ENCODE measurements at regions not wholly inside any gene's neighbourhood (a gene's known extent, or its start where the extent isn't known, plus 50 kb on each side); places are given as distances from the start of the nearest gene placed in this dataset.

DNA sequence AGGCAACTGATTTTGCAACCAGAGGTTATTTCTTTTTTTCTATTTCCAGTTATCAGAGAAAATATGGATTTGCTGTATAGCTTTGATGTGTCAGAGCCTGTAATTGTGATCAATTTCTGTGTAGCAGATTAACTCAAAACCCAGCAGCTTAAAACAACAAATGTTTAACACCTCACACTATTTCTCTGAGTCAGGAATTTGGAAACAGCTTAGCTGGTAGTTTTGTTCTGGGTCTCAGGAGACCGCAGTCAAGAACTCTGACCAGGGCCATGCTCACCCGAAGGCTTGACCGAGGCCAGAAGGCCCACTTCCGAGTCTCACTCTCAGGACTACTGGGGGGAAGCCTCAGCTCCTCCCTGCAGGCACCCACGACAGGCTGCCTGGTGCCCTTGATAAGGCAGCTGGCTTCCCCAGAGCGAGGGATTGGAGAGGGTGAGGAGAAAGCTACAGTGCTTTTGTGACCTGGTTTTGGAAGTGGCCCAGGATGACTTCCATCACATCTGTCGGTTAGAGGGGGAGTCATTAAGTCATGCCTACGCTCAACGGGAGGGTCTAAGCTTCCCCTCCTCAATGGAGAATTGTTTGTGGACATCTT, 105.7 kb upstream of the SHH start:
- H3K9me3 ChIP-seq: no peaks in the 10 kb centered on the region
- TF ChIP-seq POLR2AphosphoS5 (IDR thresholded peaks at IDR 0.05) (no peak), POLR2A (IDR thresholded peaks at IDR 0.05) (no peak), EP300 (IDR thresholded peaks at IDR 0.05) (no peak)
- TF ChIP-seq, protein P1, sequence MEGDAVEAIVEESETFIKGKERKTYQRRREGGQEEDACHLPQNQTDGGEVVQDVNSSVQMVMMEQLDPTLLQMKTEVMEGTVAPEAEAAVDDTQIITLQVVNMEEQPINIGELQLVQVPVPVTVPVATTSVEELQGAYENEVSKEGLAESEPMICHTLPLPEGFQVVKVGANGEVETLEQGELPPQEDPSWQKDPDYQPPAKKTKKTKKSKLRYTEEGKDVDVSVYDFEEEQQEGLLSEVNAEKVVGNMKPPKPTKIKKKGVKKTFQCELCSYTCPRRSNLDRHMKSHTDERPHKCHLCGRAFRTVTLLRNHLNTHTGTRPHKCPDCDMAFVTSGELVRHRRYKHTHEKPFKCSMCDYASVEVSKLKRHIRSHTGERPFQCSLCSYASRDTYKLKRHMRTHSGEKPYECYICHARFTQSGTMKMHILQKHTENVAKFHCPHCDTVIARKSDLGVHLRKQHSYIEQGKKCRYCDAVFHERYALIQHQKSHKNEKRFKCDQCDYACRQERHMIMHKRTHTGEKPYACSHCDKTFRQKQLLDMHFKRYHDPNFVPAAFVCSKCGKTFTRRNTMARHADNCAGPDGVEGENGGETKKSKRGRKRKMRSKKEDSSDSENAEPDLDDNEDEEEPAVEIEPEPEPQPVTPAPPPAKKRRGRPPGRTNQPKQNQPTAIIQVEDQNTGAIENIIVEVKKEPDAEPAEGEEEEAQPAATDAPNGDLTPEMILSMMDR (IDR thresholded peaks at IDR 0.05): no peak
- no peak for ATAC-seq
- no peak overlapping the region for H3K4me3 ChIP-seq
- WGBS, 2 donors (ENCODE audit: low coverage in 1 of 2): 60% methylated on average over 3 of the region's 9 CpGs; no CpG with 5 or more reads in 1 of the 2 donors
- no peaks in the 10 kb centered on the region for H3K27me3 ChIP-seq
- H3K4me1 ChIP-seq: peaks cover 0 to 20% (median 0%) of the 10 kb centered on the region in 3 donors
- no peaks in the 10 kb centered on the region for H3K36me3 ChIP-seq
- H3K27ac ChIP-seq: no peak overlapping the region

DNA sequence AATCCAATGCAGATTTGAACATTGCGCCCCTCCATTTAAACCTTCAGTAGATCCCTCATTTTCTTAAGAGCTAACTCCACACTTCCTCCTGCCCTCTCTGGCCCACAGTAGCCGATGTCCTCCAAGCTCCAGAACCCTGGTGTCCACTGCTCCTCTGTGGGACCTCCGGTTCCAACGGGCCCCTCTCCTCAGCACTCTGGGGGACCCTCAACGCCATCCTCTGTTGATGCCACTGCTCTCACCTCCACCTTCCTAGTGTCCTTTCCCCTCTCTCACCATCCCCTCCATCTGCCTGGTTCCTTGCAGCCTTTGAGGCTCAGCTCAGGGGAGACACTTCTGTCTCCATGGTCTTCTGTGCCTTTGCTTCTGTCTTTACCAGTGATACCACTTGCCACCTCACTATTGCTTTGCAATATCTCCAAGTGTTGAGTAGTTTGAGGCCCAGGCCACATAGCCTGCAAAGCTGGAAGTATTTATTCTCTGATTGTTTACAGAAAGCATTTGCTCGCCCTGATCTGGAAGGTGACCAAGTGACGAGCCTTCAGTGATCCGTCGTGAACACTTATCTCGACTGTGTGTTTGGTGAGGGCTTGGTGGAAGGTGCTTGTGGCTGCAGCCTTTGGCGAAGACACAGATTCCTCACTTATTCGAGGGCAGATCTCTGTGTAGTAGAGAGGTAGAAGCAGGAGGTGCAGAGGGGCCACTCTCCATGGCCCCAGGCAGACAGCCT, 104.8 kb upstream of the SHH start:
- Histone ChIP-seq H3K4me1 (peaks cover 0 to 21% (median 0%) of the 10 kb centered on the region in 3 donors), H3K9me3 (peaks cover 0 to 8% (median 0%) of the 10 kb centered on the region in 3 donors), H3K36me3 (no peaks in the 10 kb centered on the region), H3K27ac (no peak overlapping the region), H3K4me3 (no peak overlapping the region), H3K27me3 (no peaks in the 10 kb centered on the region)
- ATAC-seq: no peak
- WGBS, 2 donors (ENCODE audit: low coverage in 1 of 2): 64 to 73% methylated on average over 6 to 12 of the region's 12 CpGs
- TF ChIP-seq POLR2A (IDR thresholded peaks at IDR 0.05) (no peak), EP300 (IDR thresholded peaks at IDR 0.05) (no peak), POLR2AphosphoS5 (IDR thresholded peaks at IDR 0.05) (no peak)
- TF ChIP-seq, protein P1 (IDR thresholded peaks at IDR 0.05): no peak

DNA sequence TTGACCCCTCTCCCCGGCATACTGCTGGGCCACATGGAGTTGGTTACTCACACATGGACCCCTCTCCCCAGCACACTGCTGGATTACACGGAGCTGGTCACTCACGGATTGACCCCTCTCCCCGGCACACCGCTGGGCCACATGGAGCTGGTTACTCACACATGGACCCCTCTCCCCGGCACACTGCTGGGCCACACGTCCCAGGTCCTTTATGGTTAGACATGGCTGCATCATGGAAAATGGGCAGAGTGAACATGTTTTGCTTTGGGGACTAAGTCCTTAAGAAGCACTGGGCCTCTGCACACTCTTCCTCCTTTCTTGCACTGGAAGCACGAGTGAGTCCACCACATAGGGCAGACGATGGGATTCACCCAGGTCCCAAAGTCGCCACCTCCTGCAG, 102.1 kb upstream of the SHH start:
- no peak for ATAC-seq
- 75% methylated on average over 5 of the region's 10 CpGs; no CpG with 5 or more reads in 1 of the 2 donors for WGBS, 2 donors (ENCODE audit: low coverage in 1 of 2)
- H3K4me1 ChIP-seq: peaks cover 0 to 17% (median 0%) of the 10 kb centered on the region in 3 donors
- H3K36me3 ChIP-seq: no peaks in the 10 kb centered on the region
- TF ChIP-seq POLR2AphosphoS5 (IDR thresholded peaks at IDR 0.05): no peak
- no peak for TF ChIP-seq EP300 (IDR thresholded peaks at IDR 0.05)
- TF ChIP-seq, protein P1 (IDR thresholded peaks at IDR 0.05): no peak
- TF ChIP-seq POLR2A (IDR thresholded peaks at IDR 0.05): no peak
- H3K9me3 ChIP-seq: peaks cover 0 to 33% (median 0%) of the 10 kb centered on the region in 3 donors
- H3K27me3 ChIP-seq: no peaks in the 10 kb centered on the region
- no peak overlapping the region for H3K4me3 ChIP-seq
- H3K27ac ChIP-seq: no peak overlapping the region

DNA sequence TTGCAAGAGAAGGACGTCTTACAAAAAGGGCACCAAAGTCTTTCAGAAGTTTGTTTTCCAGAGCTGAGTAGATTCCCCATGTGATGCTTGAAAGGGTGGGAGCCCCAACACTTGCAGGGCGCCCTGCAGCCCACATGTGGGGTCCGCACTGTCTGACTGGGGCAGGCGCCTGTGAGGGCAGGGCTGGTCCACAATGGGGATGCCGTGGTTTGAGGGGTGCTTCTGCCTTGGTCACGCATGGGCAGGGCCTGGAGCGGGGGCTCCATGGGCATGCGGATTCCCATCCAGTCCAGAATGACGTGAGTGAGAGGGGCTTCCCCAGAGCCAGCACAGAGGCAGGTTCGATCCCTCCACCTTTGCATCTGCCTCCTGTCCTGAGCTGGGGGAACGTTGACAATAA, 101.5 kb upstream of the SHH start:
- H3K36me3 ChIP-seq: no peaks in the 10 kb centered on the region
- H3K9me3 ChIP-seq: peaks cover 0 to 39% (median 0%) of the 10 kb centered on the region in 3 donors
- ATAC-seq: no peak
- TF ChIP-seq POLR2AphosphoS5 (IDR thresholded peaks at IDR 0.05): no peak
- TF ChIP-seq POLR2A (IDR thresholded peaks at IDR 0.05): no peak
- TF ChIP-seq EP300 (IDR thresholded peaks at IDR 0.05): no peak
- TF ChIP-seq, protein P1 (IDR thresholded peaks at IDR 0.05): no peak
- H3K4me1 ChIP-seq: peaks cover 0 to 11% (median 0%) of the 10 kb centered on the region in 3 donors
- no peak overlapping the region for H3K27ac ChIP-seq
- H3K27me3 ChIP-seq: no peaks in the 10 kb centered on the region
- no peak overlapping the region for H3K4me3 ChIP-seq
- 33 to 71% methylated on average over 1 of the region's 11 CpGs for WGBS, 2 donors (ENCODE audit: low coverage in 1 of 2)
